ENCODE measurements at regions not wholly inside any gene's neighbourhood (a gene's known extent, or its start where the extent isn't known, plus 50 kb on each side); places are given as distances from the start of the nearest gene placed in this dataset.

GRCh38 chr3:170760174-170760526 is 109.8 kb downstream of the RPL22L1 start:
- Histone ChIP-seq H3K9ac (ENCODE audit: insufficient read depth in 1 of 2, low read length in 2 of 2) (no peak overlapping the region), H3K4me1 (ENCODE audit: control insufficient read depth in 5 of 5, insufficient read depth in 5 of 5, low read length in 5 of 5) (peaks cover 0 to 3% (median 0%) of the 10 kb centered on the region in 5 donors), H3K27ac (ENCODE audit: low read depth in 1 of 2, low read length in 1 of 2) (no peak overlapping the region), H3K4me3 (no peak overlapping the region), H3K27me3 (ENCODE audit: control insufficient read depth in 3 of 3, insufficient read depth in 3 of 3, low read length in 2 of 3) (no peaks in the 10 kb centered on the region), H3K36me3 (ENCODE audit: control insufficient read depth in 4 of 4, insufficient read depth in 4 of 4, low read length in 4 of 4) (no peaks in the 10 kb centered on the region), H3K9me3 (ENCODE audit: control insufficient read depth in 4 of 4, insufficient read depth in 3 of 4, low read length in 3 of 4) (no peaks in the 10 kb centered on the region)
- DNase-seq = no peak
- 80 to 100% methylated on average over 1 of the region's 1 CpG for WGBS, 2 donors
- TF ChIP-seq, protein P1, sequence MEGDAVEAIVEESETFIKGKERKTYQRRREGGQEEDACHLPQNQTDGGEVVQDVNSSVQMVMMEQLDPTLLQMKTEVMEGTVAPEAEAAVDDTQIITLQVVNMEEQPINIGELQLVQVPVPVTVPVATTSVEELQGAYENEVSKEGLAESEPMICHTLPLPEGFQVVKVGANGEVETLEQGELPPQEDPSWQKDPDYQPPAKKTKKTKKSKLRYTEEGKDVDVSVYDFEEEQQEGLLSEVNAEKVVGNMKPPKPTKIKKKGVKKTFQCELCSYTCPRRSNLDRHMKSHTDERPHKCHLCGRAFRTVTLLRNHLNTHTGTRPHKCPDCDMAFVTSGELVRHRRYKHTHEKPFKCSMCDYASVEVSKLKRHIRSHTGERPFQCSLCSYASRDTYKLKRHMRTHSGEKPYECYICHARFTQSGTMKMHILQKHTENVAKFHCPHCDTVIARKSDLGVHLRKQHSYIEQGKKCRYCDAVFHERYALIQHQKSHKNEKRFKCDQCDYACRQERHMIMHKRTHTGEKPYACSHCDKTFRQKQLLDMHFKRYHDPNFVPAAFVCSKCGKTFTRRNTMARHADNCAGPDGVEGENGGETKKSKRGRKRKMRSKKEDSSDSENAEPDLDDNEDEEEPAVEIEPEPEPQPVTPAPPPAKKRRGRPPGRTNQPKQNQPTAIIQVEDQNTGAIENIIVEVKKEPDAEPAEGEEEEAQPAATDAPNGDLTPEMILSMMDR (IDR thresholded peaks at IDR 0.05; ENCODE audit: control extremely low read depth, extremely low read depth) = no peak
- ATAC-seq (ENCODE audit: insufficient read depth, low FRiP score) = no peak

GRCh38 chr3:170759511-170760173 is 110.4 kb downstream of the RPL22L1 start:
- Histone ChIP-seq H3K4me1 (ENCODE audit: control insufficient read depth in 5 of 5, insufficient read depth in 5 of 5, low read length in 5 of 5) (no peaks in the 10 kb centered on the region), H3K4me3 (no peak overlapping the region), H3K36me3 (ENCODE audit: control insufficient read depth in 4 of 4, insufficient read depth in 4 of 4, low read length in 4 of 4) (no peaks in the 10 kb centered on the region), H3K9me3 (ENCODE audit: control insufficient read depth in 4 of 4, insufficient read depth in 3 of 4, low read length in 3 of 4) (no peaks in the 10 kb centered on the region), H3K9ac (ENCODE audit: insufficient read depth in 1 of 2, low read length in 2 of 2) (no peak overlapping the region), H3K27ac (ENCODE audit: low read depth in 1 of 2, low read length in 1 of 2) (no peak overlapping the region), H3K27me3 (ENCODE audit: control insufficient read depth in 3 of 3, insufficient read depth in 3 of 3, low read length in 2 of 3) (no peaks in the 10 kb centered on the region)
- ATAC-seq (ENCODE audit: insufficient read depth, low FRiP score) = no peak
- TF ChIP-seq, protein P1 (IDR thresholded peaks at IDR 0.05; ENCODE audit: control extremely low read depth, extremely low read depth) = no peak
- DNase-seq = no peak
- 70 to 82% methylated on average over 5 of the region's 5 CpGs for WGBS, 2 donors

- 95 to 100% methylated on average over 1 of the region's 1 CpG for WGBS, 2 donors
- H3K9me3 ChIP-seq (ENCODE audit: control insufficient read depth in 4 of 4, insufficient read depth in 3 of 4, low read length in 3 of 4) = no peaks in the 10 kb centered on the region
- TF ChIP-seq, protein P1 (IDR thresholded peaks at IDR 0.05; ENCODE audit: control extremely low read depth, extremely low read depth) = no peak
- ATAC-seq (ENCODE audit: insufficient read depth, low FRiP score) = no peak
- DNase-seq = no peak
- no peak overlapping the region for H3K9ac ChIP-seq (ENCODE audit: insufficient read depth in 1 of 2, low read length in 2 of 2)
- H3K4me1 ChIP-seq (ENCODE audit: control insufficient read depth in 5 of 5, insufficient read depth in 5 of 5, low read length in 5 of 5) = peaks cover 0 to 1% (median 0%) of the 10 kb centered on the region in 5 donors
- no peaks in the 10 kb centered on the region for H3K36me3 ChIP-seq (ENCODE audit: control insufficient read depth in 4 of 4, insufficient read depth in 4 of 4, low read length in 4 of 4)
- H3K27me3 ChIP-seq (ENCODE audit: control insufficient read depth in 3 of 3, insufficient read depth in 3 of 3, low read length in 2 of 3) = no peaks in the 10 kb centered on the region
- H3K4me3 ChIP-seq = no peak overlapping the region
- no peak overlapping the region for H3K27ac ChIP-seq (ENCODE audit: low read depth in 1 of 2, low read length in 1 of 2)
Measured at GRCh38 chr3:170757038-170757437, 113.0 kb downstream of the RPL22L1 start.

DNA sequence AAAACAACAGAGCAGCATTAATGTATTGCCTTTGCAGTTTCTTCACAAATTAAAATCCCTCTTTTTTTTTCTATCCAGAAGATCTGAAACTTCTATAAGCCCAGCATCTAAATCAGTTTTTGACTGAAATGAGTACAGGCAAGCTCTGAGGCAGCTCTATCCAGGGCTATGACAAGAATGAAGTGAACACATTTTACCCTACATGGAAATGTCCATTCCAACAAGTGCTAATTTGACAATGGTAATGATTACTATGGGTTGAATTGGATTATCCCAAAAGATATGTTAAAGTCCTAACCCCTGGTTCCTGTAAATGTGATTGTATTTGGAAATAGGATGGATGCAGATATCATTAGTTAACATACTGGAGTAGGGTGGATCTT is 115.7 kb downstream of the RPL22L1 start:
- Histone ChIP-seq H3K27ac (ENCODE audit: low read depth in 1 of 2, low read length in 1 of 2) (no peak overlapping the region), H3K9ac (ENCODE audit: insufficient read depth in 1 of 2, low read length in 2 of 2) (no peak overlapping the region), H3K27me3 (ENCODE audit: control insufficient read depth in 3 of 3, insufficient read depth in 3 of 3, low read length in 2 of 3) (no peaks in the 10 kb centered on the region), H3K9me3 (ENCODE audit: control insufficient read depth in 4 of 4, insufficient read depth in 3 of 4, low read length in 3 of 4) (no peaks in the 10 kb centered on the region), H3K4me3 (no peak overlapping the region), H3K4me1 (ENCODE audit: control insufficient read depth in 5 of 5, insufficient read depth in 5 of 5, low read length in 5 of 5) (peaks cover 0 to 10% (median 0%) of the 10 kb centered on the region in 5 donors), H3K36me3 (ENCODE audit: control insufficient read depth in 4 of 4, insufficient read depth in 4 of 4, low read length in 4 of 4) (no peaks in the 10 kb centered on the region)
- ATAC-seq (ENCODE audit: insufficient read depth, low FRiP score) = no peak
- DNase-seq = no peak
- TF ChIP-seq, protein P1 (IDR thresholded peaks at IDR 0.05; ENCODE audit: control extremely low read depth, extremely low read depth) = no peak
